NB4 (cell line): ENCODE measurements at regions not wholly inside any gene's neighbourhood (a gene's known extent, or its start where the extent isn't known, plus 50 kb on each side); places are given as distances from the start of the nearest gene placed in this dataset.

Experiments
- DNase-seq: peaks from one replicate; pipeline ENCODE4 v3.0.0; 2010; ENCODE audit warnings: low read depth
- H3K4me3 ChIP-seq: one replicate; pipeline ENCODE4 v1.5.1; 2011; ENCODE audit warnings: mild to moderate bottlenecking, low read depth, low read length, moderate library complexity
- CTCF ChIP-seq: IDR thresholded peaks from one replicate; pipeline ENCODE4 v1.5.1; 2012; ENCODE audit warnings: low read depth, low read length
- MYC ChIP-seq: IDR thresholded peaks from 2 replicates; pipeline ENCODE4 v1.6.1; 2011; ENCODE audit warnings: low read depth, low read length
- POLR2A ChIP-seq: IDR thresholded peaks from 2 replicates; pipeline ENCODE4 v1.6.1; 2011; ENCODE audit warnings: mild to moderate bottlenecking; ENCODE audit not compliant: insufficient read length; ENCODE audit errors: extremely low read depth
- TF ChIP-seq, protein P1 (sequence below): IDR thresholded peaks from 2 replicates; pipeline ENCODE4 v1.6.1; 2011; ENCODE audit warnings: low read depth, low read length

- H3K4me3 ChIP-seq = no peak overlapping the region
- TF ChIP-seq, protein P1, sequence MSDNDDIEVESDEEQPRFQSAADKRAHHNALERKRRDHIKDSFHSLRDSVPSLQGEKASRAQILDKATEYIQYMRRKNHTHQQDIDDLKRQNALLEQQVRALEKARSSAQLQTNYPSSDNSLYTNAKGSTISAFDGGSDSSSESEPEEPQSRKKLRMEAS = no peak
- TF ChIP-seq POLR2A (no peak), MYC (no peak)
- no peak for DNase-seq
Measured at GRCh38 chr13:62210951-62211350, 795.3 kb upstream of the PCDH20 start.

GRCh38 chr13:62209529-62209928, 793.9 kb upstream of the PCDH20 start:
- TF ChIP-seq, protein P1 = no peak
- TF ChIP-seq POLR2A (no peak), MYC (no peak), CTCF (no peak)
- no peak overlapping the region for H3K4me3 ChIP-seq
- DNase-seq = no peak

DNA sequence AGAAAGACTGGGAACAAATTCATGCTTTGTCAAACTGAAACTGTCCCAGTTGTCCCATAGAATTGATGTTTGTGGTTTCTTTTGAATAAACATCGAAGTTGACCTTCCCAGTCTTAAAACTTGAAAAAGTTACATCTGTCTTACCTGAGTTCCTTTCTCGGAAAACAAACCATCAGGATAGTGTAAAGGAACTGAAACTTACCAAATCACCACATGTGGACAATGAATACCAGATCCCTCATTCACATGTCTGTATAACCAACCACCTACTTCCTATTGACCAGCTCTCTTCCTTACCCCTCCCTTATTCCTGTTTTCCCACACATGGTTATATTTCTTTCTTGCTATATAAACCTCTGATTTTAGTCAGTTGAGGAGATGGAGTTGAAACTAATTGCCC, 791.7 kb upstream of the PCDH20 start:
- no peak for TF ChIP-seq CTCF
- no peak for TF ChIP-seq POLR2A
- TF ChIP-seq, protein P1 = no peak
- TF ChIP-seq MYC = no peak
- DNase-seq = no peak
- H3K4me3 ChIP-seq = no peak overlapping the region

DNA sequence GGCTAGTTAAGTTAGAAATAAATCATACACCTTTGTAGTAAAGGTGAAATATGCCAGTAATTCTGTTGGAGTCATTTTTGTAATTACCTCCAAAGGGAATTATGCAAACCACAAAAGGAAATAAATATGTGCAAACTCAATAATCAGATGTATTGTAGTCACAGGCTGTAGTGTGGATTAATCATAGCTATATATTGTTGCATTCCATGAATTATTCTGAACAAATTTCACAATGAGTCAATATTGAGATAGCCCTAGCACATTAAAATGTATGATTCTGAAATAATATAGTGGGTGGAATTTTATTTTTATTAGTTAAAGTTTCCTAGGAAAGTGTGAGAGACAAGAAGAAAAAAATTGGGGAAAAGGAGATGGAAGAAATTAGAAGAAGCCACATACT, 790.5 kb upstream of the PCDH20 start:
- TF ChIP-seq, protein P1 = no peak
- no peak for TF ChIP-seq CTCF
- TF ChIP-seq MYC = no peak
- TF ChIP-seq POLR2A = no peak
- DNase-seq = no peak
- H3K4me3 ChIP-seq = no peak overlapping the region

DNA sequence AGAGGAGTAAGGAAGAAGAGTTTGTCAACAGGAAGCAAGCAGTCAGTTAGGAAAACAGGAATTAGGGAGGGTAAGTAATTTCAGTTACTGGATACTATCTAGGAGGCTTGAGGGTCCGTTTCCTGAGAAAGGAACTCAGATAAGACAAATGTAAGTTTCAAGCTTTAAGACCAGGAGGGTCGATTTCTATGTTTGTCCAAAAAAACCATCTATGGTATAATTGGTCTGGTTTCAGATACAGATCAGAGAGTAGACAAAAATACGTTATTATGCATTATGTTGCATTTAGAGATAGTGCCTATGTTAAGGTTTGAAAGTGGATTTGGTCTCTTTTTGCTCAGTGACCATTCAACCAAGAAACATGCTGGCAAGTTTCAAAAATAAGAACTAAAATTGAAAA, 789.6 kb upstream of the PCDH20 start:
- no peak for DNase-seq
- TF ChIP-seq, protein P1 = no peak
- TF ChIP-seq POLR2A = no peak
- TF ChIP-seq MYC = no peak
- no peak for TF ChIP-seq CTCF
- no peak overlapping the region for H3K4me3 ChIP-seq

- DNase-seq = no peak
- no peak for TF ChIP-seq CTCF
- TF ChIP-seq, protein P1 = no peak
- TF ChIP-seq MYC = no peak
- TF ChIP-seq POLR2A = no peak
- no peak overlapping the region for H3K4me3 ChIP-seq
Measured at GRCh38 chr13:62194371-62194770, 778.7 kb upstream of the PCDH20 start.
